LNCAP (cell line): ENCODE measurements at regions not wholly inside any gene's neighbourhood (a gene's known extent, or its start where the extent isn't known, plus 50 kb on each side); places are given as distances from the start of the nearest gene placed in this dataset.

Source experiments
- TF ChIP-seq, protein P1 (sequence below): fragments of 450-650 bp; IDR thresholded peaks from 2 replicates; pipeline ENCODE4 v1.5.1; 2017; ENCODE audit warnings: mild to moderate bottlenecking

DNA sequence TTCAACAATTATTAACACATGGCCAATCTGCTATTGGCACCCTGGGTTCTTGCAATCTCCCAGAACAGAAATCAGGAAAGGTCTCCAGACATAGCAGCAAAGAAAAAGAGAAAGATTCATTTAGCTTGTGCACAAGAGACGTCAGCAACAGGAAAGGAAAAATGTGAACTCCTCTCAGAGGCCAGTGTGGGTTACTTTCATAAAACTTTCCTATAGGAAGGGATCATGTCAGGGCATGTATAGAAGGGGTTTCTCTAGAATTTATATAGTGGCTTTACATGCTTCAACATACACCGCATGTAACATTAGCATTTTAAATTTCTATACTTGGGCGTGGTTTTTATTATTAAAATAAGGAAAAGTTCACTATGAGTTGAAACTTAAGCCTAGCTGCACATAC is 725.1 kb downstream of the SORCS1 start:
- TF ChIP-seq, protein P1, sequence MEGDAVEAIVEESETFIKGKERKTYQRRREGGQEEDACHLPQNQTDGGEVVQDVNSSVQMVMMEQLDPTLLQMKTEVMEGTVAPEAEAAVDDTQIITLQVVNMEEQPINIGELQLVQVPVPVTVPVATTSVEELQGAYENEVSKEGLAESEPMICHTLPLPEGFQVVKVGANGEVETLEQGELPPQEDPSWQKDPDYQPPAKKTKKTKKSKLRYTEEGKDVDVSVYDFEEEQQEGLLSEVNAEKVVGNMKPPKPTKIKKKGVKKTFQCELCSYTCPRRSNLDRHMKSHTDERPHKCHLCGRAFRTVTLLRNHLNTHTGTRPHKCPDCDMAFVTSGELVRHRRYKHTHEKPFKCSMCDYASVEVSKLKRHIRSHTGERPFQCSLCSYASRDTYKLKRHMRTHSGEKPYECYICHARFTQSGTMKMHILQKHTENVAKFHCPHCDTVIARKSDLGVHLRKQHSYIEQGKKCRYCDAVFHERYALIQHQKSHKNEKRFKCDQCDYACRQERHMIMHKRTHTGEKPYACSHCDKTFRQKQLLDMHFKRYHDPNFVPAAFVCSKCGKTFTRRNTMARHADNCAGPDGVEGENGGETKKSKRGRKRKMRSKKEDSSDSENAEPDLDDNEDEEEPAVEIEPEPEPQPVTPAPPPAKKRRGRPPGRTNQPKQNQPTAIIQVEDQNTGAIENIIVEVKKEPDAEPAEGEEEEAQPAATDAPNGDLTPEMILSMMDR, result no peak

DNA sequence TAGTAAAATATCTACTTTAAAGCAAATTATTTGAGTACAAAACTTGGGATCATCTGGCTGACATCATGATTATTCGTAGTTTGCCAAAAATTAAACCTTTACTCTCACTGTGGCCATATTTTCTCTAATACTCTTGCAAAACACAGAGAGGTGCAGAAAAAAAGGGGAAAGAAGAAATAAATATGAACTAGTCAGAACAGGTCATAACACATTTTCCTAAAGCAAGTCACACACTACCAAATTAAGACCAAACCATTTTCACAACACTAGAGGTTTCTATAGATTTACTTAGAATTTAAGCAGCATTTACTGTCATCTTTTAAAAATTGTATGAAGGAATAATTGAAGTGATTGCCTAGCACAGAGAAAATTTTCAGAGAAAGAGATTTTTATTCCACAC is 726.1 kb downstream of the SORCS1 start:
- TF ChIP-seq, protein P1, result no peak

DNA sequence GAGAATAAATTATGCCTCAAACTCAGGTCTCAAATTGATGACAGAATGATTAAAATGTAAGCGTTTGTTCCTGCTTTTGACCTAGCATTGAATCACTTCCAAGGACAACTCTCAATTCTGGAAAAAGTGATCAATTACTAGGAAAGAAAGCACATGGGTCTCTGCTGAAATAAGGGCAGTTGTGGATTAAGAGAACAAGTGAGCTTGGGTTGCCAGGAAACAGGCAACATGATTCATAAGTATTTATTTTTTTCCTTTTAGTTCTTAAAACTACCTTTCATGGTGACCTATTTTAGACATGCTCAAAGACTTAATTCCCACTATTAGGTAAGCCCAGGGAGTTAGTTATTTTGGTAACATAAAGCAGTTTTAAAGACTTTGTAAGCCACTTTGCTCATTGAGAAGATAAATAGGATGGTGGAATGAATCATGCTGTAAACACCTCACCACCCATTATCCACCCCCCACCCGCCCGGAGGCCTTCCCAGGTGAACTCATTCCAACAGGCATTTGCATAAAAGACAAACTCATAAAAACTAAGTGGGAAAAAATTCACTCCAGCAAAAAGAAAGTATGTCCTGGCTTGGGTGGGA is 728.3 kb downstream of the SORCS1 start:
- TF ChIP-seq, protein P1, result no peak

DNA sequence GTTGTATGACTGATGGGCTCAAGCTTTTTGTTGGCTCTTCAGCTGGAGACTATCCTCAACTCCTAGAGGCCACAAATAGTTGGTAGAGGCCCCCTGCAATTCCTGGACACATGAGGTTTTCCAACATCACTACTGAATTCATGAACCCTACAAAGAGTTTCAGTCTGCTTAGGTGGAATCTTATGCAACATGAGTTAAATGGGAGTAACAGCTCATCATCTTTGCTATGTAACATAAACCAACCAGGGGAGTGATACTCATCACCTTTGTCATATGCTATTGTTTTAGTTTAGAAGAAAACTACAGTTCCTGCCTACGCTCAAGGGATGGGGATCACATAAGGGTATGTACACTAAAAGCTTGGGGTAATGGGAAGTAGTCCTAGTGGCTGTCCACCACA is 729.4 kb downstream of the SORCS1 start:
- TF ChIP-seq, protein P1, result no peak

GRCh38 chr10:106424981-106425380 is 739.5 kb downstream of the SORCS1 start:
- TF ChIP-seq, protein P1, result no peak

- TF ChIP-seq, protein P1, result no peak
These were observed 740.5 kb downstream of the SORCS1 start for GRCh38 chr10:106424054-106424453.

DNA sequence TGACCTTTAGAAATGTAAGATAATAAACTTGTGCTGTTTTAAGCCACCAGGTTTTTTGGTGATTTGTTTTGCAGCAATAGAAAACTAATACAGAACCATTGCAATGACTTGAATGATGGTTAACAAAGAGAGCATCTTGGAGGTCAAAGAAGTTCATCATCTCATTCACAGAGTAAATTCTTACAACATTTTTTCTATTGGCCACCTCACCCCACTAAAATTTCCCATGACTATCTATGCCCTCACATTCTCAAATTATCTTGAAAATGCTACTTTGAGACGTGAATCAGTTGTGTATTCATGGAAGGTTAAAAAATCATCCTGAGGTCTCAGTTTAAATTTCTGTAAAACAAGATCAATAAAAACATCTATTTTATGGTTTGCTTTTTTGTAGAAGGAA is 754.2 kb downstream of the SORCS1 start:
- TF ChIP-seq, protein P1, result no peak

DNA sequence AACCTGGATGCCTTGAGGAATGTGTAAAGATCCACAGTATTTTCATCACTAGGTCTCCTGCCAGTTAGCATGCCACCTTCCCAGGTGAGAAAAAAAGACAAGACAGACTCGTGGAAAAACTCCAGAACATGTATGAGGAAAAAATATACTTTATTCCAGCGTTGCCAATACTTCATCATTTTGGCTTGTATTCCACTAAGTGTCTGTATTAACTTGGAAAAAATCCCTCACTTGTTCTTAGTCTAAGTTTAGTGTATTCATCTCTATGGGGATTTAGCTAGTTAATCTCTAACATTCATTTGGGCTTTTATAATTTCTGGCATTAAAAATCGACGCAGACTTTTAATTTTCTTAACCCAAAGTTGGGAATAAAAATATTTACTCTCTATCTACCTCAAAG is 759.4 kb downstream of the SORCS1 start:
- TF ChIP-seq, protein P1, result no peak
